Hepatocyte (in vitro differentiated cells): ENCODE measurements at regions not wholly inside any gene's neighbourhood (a gene's known extent, or its start where the extent isn't known, plus 50 kb on each side); places are given as distances from the start of the nearest gene placed in this dataset.

Experiments used
- DNase-seq: peaks from one replicate; pipeline ENCODE4 v3.0.0-alpha.2; 2016; ENCODE audit warnings: low spot score
- H2AFZ ChIP-seq: fragments of 200-600 bp; sonication (generic); 2 replicates; pipeline ENCODE4 v1.6.0; 2016; ENCODE audit warnings: antibody characterized with exemption, mild to moderate bottlenecking
- H3K27ac ChIP-seq: fragments of 200-600 bp; sonication (generic); 2 replicates; pipeline ENCODE4 v1.5.1; 2016; ENCODE audit warnings: mild to moderate bottlenecking
- H3K27me3 ChIP-seq: fragments of 200-600 bp; sonication (generic); 2 replicates; pipeline ENCODE4 v1.6.1; 2016
- H3K36me3 ChIP-seq: fragments of 200-600 bp; sonication (generic); replicated peaks from 2 replicates; pipeline ENCODE4 v1.5.1; 2016; ENCODE audit warnings: low read depth; ENCODE audit not compliant: insufficient read depth
- H3K4me1 ChIP-seq: fragments of 200-600 bp; sonication (generic); 2 replicates; pipeline ENCODE4 v1.5.1; 2016; ENCODE audit warnings: mild to moderate bottlenecking, moderate library complexity; ENCODE audit not compliant: insufficient read depth
- H3K4me2 ChIP-seq: fragments of 200-600 bp; sonication (generic); 2 replicates; pipeline ENCODE4 v1.6.0; 2016
- H3K4me3 ChIP-seq: fragments of 200-600 bp; sonication (generic); 2 replicates; pipeline ENCODE4 v1.5.1; 2016; ENCODE audit warnings: mild to moderate bottlenecking
- H3K79me2 ChIP-seq: fragments of 200-600 bp; sonication (generic); 2 replicates; pipeline ENCODE4 v1.6.0; 2017; ENCODE audit warnings: mild to moderate bottlenecking
- H3K9me2 ChIP-seq: fragments of 200-600 bp; sonication (generic); replicated peaks from 2 replicates; pipeline ENCODE4 v1.6.0; 2017; ENCODE audit warnings: mild to moderate bottlenecking; ENCODE audit not compliant: insufficient read depth
- H3K9me3 ChIP-seq: fragments of 200-600 bp; sonication (generic); 2 replicates; pipeline ENCODE4 v1.5.1; 2016; ENCODE audit warnings: low read depth, mild to moderate bottlenecking
- H4K20me1 ChIP-seq: fragments of 200-600 bp; sonication (generic); 2 replicates; pipeline ENCODE4 v1.6.0; 2016; ENCODE audit warnings: mild to moderate bottlenecking; ENCODE audit not compliant: insufficient read depth, poor library complexity, severe bottlenecking
- EZH2 ChIP-seq: fragments of 200-600 bp; sonication (generic); IDR thresholded peaks from 2 replicates; pipeline ENCODE4 v1.6.1; 2016; ENCODE audit warnings: antibody characterized with exemption, mild to moderate bottlenecking, borderline replicate concordance
- EZH2phosphoT487 ChIP-seq: fragments of 200-600 bp; sonication (generic); IDR thresholded peaks from one replicate; pipeline ENCODE4 v1.6.1; 2018; ENCODE audit warnings: antibody characterized with exemption, mild to moderate bottlenecking, low read depth, moderate library complexity; ENCODE audit not compliant: unreplicated experiment, severe bottlenecking
- WGBS: methylation state at CpG from one replicate; pipeline ENCODE4 v1.1.6; 2016; ENCODE audit warnings: low lambda C conversion rate; ENCODE audit errors: missing lambda C conversion rate; 5-methylcytosine and 5-hydroxymethylcytosine counted together
- TF ChIP-seq, protein P1 (sequence below): fragments of 200-600 bp; sonication (generic); IDR thresholded peaks from 2 replicates; pipeline ENCODE4 v1.5.1; 2016; ENCODE audit warnings: antibody characterized with exemption, mild to moderate bottlenecking; ENCODE audit not compliant: poor library complexity

DNA sequence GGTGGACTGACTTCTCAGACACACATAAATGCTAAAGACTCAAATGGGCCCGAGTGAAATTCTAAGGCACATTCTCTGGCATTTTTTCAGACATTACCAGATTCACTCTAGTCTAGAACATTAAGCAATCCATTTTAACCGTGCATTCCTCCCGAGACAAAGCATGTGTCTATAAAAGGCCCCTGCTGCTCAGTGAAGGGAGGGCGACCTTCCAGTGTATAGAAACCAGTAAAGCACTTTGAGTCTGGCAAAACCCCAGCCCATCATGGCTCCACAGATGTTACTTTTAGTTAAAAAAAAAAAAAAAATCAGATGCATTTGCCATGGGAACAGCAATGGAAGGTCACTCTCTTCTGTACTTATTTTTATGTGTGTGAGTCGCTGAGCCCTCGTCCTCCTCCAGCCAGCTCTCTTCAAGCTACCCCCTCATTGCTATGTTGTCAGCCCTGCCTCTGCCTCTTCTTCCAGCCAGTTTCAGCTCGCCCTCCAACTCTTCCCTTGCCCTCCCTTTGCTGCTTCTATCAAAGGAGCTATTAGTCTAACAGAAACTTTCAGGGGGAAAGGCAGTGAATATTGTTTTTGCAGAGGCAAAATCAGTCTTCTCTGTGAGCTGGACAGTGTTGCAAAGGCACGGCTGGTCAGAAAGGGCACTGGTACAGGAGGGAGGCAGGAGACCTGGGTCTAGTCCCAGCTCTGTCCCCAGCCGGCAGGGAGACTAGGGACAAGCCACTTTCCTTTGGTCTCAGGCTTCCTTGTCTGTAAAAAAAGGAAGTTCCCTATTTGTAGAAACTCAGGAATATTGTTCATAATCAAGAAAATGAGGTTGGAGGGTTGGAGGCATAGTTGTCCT, 644.2 kb downstream of the ZNF674 start:
- Histone ChIP-seq H3K4me3 (no peak overlapping the region), H4K20me1 (no peaks in the 10 kb centered on the region), H3K9me3 (no peaks in the 10 kb centered on the region), H3K36me3 (no peaks in the 10 kb centered on the region), H3K79me2 (no peaks in the 10 kb centered on the region), H3K27ac (no peak overlapping the region), H3K4me1 (no peaks in the 10 kb centered on the region), H3K9me2 (no peaks in the 10 kb centered on the region), H3K4me2 (no peak overlapping the region), H3K27me3 (no peaks in the 10 kb centered on the region), H2AFZ (no peak overlapping the region)
- DNase-seq: peak; percentile 16
- no peak for TF ChIP-seq EZH2phosphoT487
- TF ChIP-seq, protein P1, sequence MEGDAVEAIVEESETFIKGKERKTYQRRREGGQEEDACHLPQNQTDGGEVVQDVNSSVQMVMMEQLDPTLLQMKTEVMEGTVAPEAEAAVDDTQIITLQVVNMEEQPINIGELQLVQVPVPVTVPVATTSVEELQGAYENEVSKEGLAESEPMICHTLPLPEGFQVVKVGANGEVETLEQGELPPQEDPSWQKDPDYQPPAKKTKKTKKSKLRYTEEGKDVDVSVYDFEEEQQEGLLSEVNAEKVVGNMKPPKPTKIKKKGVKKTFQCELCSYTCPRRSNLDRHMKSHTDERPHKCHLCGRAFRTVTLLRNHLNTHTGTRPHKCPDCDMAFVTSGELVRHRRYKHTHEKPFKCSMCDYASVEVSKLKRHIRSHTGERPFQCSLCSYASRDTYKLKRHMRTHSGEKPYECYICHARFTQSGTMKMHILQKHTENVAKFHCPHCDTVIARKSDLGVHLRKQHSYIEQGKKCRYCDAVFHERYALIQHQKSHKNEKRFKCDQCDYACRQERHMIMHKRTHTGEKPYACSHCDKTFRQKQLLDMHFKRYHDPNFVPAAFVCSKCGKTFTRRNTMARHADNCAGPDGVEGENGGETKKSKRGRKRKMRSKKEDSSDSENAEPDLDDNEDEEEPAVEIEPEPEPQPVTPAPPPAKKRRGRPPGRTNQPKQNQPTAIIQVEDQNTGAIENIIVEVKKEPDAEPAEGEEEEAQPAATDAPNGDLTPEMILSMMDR: no peak
- TF ChIP-seq EZH2: no peak
- 64% methylated on average over 9 of the region's 9 CpGs for WGBS

DNA sequence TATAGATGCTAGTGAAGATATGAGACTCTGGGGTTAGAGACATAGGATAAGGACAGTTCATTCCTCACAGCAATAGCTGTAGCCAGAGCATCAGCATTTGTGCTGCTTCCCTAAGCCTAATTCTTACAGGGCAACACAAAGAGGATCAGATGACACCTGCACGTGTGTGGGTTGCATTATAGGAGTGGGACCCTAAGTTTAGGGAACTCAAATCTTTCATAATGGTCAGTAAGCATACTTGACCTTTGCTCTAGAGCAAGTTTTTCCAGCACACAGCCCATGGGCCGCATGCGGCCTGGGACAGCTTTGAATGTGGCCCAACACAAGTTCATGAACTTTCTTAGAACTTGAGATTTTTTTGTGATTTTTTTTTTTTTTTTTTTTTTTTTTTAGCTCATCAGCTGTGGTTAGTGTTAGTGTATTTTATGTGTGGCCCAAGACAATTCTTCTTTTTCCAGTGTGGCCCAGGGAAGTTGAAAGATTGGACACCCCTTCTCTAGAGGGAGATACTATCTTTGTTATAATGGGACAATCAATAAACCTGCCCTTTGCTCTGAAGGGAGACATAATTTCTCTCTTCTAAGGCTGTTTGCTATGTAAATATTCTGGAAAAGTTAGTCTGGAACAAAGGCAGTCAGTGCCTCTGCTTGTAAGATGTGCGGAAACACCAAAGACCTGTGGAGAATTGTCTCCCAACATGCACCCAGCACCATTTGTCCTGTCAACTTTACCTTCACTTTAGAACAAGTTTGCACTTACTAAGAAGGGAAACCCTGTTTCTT, 650.2 kb downstream of the ZNF674 start:
- H3K4me3 ChIP-seq: no peak overlapping the region
- 75% methylated on average over 4 of the region's 4 CpGs for WGBS

DNA sequence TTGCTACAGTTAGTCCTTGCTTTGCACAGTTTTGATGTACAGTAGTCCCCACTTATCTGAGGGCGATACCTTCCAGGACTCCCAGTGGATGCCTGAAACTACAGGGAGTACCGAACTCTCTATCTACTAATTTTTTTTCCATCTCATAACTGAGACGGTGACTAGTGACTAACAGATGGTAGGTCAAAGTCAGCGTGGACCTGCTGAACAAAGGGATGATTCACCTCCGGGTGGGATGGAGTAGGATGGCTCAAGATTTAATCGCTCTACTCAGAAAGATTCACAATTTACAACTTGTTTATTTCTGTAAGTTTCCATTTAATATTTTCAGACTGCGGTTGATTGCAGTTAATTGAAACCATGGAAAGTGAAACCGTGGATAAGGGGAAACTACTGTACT, 655.8 kb downstream of the ZNF674 start:
- no peak for DNase-seq
- no peak overlapping the region for H2AFZ ChIP-seq
- no peaks in the 10 kb centered on the region for H3K79me2 ChIP-seq
- H3K36me3 ChIP-seq: no peaks in the 10 kb centered on the region
- no peaks in the 10 kb centered on the region for H3K4me1 ChIP-seq
- no peak overlapping the region for H3K27ac ChIP-seq
- no peak overlapping the region for H3K4me2 ChIP-seq
- H3K9me3 ChIP-seq: no peaks in the 10 kb centered on the region
- no peaks in the 10 kb centered on the region for H3K27me3 ChIP-seq
- 78% methylated on average over 8 of the region's 8 CpGs for WGBS
- H4K20me1 ChIP-seq: no peaks in the 10 kb centered on the region
- H3K9me2 ChIP-seq: no peaks in the 10 kb centered on the region
- TF ChIP-seq EZH2phosphoT487 (no peak), EZH2 (no peak)
- TF ChIP-seq, protein P1: no peak
- H3K4me3 ChIP-seq: no peak overlapping the region

More for the DNA sequence above, 650.2 kb downstream of the ZNF674 start:
- H3K9me2 ChIP-seq: no peaks in the 10 kb centered on the region
- H2AFZ ChIP-seq: no peak overlapping the region
- peak overlapping the region; percentile 31 for H3K27ac ChIP-seq
- TF ChIP-seq EZH2 (no peak), EZH2phosphoT487 (no peak)
- TF ChIP-seq, protein P1: no peak
- no peaks in the 10 kb centered on the region for H3K27me3 ChIP-seq
- no peaks in the 10 kb centered on the region for H3K36me3 ChIP-seq
- H4K20me1 ChIP-seq: no peaks in the 10 kb centered on the region
- no peaks in the 10 kb centered on the region for H3K79me2 ChIP-seq
- no peaks in the 10 kb centered on the region for H3K9me3 ChIP-seq
- no peaks in the 10 kb centered on the region for H3K4me1 ChIP-seq
- no peak overlapping the region for H3K4me2 ChIP-seq
- no peak for DNase-seq
